ENCODE measurements at regions not wholly inside any gene's neighbourhood (a gene's known extent, or its start where the extent isn't known, plus 50 kb on each side); places are given as distances from the start of the nearest gene placed in this dataset.
"Not testable (repeated sequence)": the region's sequence is repeated elsewhere in the genome, so short reads cannot be mapped to it uniquely, and the experiment has no call there.

DNA sequence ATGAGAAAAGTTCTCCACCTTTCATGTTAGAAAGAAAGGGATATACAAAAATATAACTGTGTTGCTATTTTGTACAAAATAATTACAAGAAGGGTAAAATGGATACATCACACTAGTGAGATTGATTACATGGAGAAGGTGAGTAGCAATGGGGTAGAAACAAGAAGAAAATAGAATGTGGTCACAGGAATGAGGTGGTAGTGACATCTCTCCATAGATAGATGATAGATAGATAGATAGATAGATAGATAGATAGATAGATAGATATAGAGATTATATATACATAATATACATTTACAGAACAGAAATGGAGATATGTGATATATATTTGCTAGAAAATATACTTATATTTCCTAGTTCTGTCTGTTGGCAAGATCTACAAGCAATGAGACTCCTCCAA is 95.3 kb upstream of the RGPD4 start:
- Histone ChIP-seq H3K4me1 (ENCODE audit: control insufficient read depth in 2 of 2, insufficient read depth in 2 of 2, low read length in 2 of 2) (no peaks in the 10 kb centered on the region), H3K27me3 (ENCODE audit: control insufficient read depth in 2 of 2, insufficient read depth in 1 of 2, low read length in 1 of 2) (no peaks in the 10 kb centered on the region), H3K27ac (ENCODE audit: low read depth in 1 of 2, low read length in 1 of 2) (no peak overlapping the region), H3K36me3 (ENCODE audit: control insufficient read depth in 2 of 2, insufficient read depth in 2 of 2, low read length in 1 of 2) (no peaks in the 10 kb centered on the region), H3K4me3 (ENCODE audit: low read length in 2 of 2) (no peak overlapping the region), H3K9me3 (ENCODE audit: control insufficient read depth in 2 of 2, insufficient read depth in 1 of 2, low read length in 1 of 2) (peaks cover 0 to 1% of the 10 kb centered on the region in 2 donors)
- no peak for DNase-seq (ENCODE audit: low read depth in 6 of 9, low spot score in 9 of 9)

DNA sequence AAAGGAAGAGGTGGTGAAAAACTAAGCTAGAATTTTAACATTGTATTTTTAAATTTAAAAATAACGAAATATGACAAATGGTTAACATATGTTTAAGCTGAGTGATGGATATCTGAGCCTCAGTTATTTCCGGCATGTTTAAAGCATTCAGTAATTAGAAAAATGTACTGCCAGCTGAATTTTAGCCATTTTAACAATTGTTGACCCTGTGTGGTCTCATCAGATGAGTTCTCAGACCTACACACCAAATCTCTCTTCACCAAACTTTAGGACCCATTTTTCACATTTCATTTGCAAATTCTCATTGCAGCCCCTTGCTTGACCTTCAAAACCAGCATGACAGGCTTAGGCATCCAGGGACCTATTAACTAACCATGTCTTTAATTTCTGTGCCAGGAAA is 91.5 kb upstream of the RGPD4 start:
- 90% methylated on average over 2 of the region's 2 CpGs for WGBS
- H3K27ac ChIP-seq (ENCODE audit: low read depth in 1 of 2, low read length in 1 of 2): no peak overlapping the region
- no peak for DNase-seq (ENCODE audit: low read depth in 6 of 9, low spot score in 9 of 9)

DNA sequence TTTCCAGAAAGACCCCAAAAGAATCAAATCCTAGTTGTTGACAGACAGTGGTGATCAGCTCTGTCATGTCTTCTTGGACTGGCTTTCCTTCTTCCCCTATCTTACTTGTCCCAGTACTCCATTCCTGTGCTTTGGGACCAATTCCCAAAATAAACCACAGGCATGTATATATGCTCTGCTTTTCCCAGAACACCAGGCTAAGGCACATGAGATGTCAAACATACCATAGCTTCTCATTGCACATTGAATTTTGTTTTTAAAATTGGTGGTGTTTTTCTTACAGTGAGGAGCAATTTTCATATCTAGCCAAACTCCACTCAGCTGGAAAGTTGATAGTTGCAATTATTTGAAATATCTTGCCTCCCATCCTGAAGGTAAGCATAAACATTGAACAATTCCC is 88.9 kb upstream of the RGPD4 start:
- Histone ChIP-seq H3K36me3 (ENCODE audit: control insufficient read depth in 2 of 2, insufficient read depth in 2 of 2, low read length in 1 of 2) (no peaks in the 10 kb centered on the region), H3K27ac (ENCODE audit: low read depth in 1 of 2, low read length in 1 of 2) (no peak overlapping the region), H3K9me3 (ENCODE audit: control insufficient read depth in 2 of 2, insufficient read depth in 1 of 2, low read length in 1 of 2) (peaks cover 0 to 1% of the 10 kb centered on the region in 2 donors), H3K27me3 (ENCODE audit: control insufficient read depth in 2 of 2, insufficient read depth in 1 of 2, low read length in 1 of 2) (no peaks in the 10 kb centered on the region), H3K4me3 (ENCODE audit: low read length in 2 of 2) (no peak overlapping the region), H3K4me1 (ENCODE audit: control insufficient read depth in 2 of 2, insufficient read depth in 2 of 2, low read length in 2 of 2) (no peaks in the 10 kb centered on the region)
- no peak for DNase-seq (ENCODE audit: low read depth in 6 of 9, low spot score in 9 of 9)

More for the DNA sequence above, 91.5 kb upstream of the RGPD4 start:
- Histone ChIP-seq H3K36me3 (ENCODE audit: control insufficient read depth in 2 of 2, insufficient read depth in 2 of 2, low read length in 1 of 2) (no peaks in the 10 kb centered on the region), H3K27me3 (ENCODE audit: control insufficient read depth in 2 of 2, insufficient read depth in 1 of 2, low read length in 1 of 2) (no peaks in the 10 kb centered on the region), H3K4me3 (ENCODE audit: low read length in 2 of 2) (no peak overlapping the region), H3K4me1 (ENCODE audit: control insufficient read depth in 2 of 2, insufficient read depth in 2 of 2, low read length in 2 of 2) (no peaks in the 10 kb centered on the region), H3K9me3 (ENCODE audit: control insufficient read depth in 2 of 2, insufficient read depth in 1 of 2, low read length in 1 of 2) (peaks cover 0 to 1% of the 10 kb centered on the region in 2 donors)

DNA sequence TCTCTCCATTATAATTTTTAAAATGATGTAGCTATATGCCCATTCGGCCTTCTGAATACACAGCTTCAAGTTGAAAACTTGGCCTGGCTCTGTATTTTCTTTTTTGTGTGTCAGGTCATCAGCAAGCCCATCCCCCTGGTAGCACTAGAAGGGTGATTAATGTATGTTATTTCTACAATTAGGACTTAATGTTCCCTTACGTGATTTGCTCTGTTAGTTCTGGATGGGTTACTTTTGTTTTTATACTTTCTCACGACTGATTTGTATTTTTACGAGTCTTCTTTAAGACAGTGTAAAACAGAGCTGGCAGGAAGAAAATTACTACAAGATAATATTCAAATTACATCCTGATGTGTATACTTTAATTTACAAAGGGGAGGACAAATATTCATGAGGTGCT is 88.4 kb upstream of the RGPD4 start:
- H3K4me1 ChIP-seq (ENCODE audit: control insufficient read depth in 2 of 2, insufficient read depth in 2 of 2, low read length in 2 of 2): no peaks in the 10 kb centered on the region
- 86% methylated on average over 4 of the region's 4 CpGs for WGBS
- H3K27me3 ChIP-seq (ENCODE audit: control insufficient read depth in 2 of 2, insufficient read depth in 1 of 2, low read length in 1 of 2): no peaks in the 10 kb centered on the region
- H3K36me3 ChIP-seq (ENCODE audit: control insufficient read depth in 2 of 2, insufficient read depth in 2 of 2, low read length in 1 of 2): no peaks in the 10 kb centered on the region
- H3K27ac ChIP-seq (ENCODE audit: low read depth in 1 of 2, low read length in 1 of 2): no peak overlapping the region
- no peak for DNase-seq (ENCODE audit: low read depth in 6 of 9, low spot score in 9 of 9)
- H3K9me3 ChIP-seq (ENCODE audit: control insufficient read depth in 2 of 2, insufficient read depth in 1 of 2, low read length in 1 of 2): peaks cover 0 to 1% of the 10 kb centered on the region in 2 donors
- no peak overlapping the region for H3K4me3 ChIP-seq (ENCODE audit: low read length in 2 of 2)

DNA sequence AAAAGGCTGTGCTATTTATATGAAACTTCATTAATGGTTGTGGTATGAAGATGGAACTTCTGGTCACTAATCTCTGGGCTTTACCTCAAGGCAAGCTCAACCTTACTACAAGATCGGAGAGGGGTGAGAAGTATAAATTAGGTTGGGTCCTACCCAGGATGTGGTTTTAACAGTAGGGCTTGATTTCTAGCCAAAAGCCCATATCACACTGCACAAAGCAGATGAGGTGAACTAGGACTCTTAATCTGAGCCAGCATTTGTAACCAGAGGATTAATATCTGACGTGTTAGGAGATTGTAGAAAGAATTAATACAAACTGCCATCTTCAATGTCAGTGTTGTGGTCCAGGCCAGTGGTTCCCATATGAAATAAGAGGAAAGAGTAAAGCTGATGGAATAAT is 86.4 kb upstream of the RGPD4 start:
- Histone ChIP-seq H3K4me1 (ENCODE audit: control insufficient read depth in 2 of 2, insufficient read depth in 2 of 2, low read length in 2 of 2) (no peaks in the 10 kb centered on the region), H3K27ac (ENCODE audit: low read depth in 1 of 2, low read length in 1 of 2) (no peak overlapping the region), H3K36me3 (ENCODE audit: control insufficient read depth in 2 of 2, insufficient read depth in 2 of 2, low read length in 1 of 2) (no peaks in the 10 kb centered on the region), H3K4me3 (ENCODE audit: low read length in 2 of 2) (no peak overlapping the region), H3K27me3 (ENCODE audit: control insufficient read depth in 2 of 2, insufficient read depth in 1 of 2, low read length in 1 of 2) (no peaks in the 10 kb centered on the region), H3K9me3 (ENCODE audit: control insufficient read depth in 2 of 2, insufficient read depth in 1 of 2, low read length in 1 of 2) (no peaks in the 10 kb centered on the region)
- DNase-seq (ENCODE audit: low read depth in 6 of 9, low spot score in 9 of 9): no peak
- WGBS: 18% methylated on average over 2 of the region's 2 CpGs

DNA sequence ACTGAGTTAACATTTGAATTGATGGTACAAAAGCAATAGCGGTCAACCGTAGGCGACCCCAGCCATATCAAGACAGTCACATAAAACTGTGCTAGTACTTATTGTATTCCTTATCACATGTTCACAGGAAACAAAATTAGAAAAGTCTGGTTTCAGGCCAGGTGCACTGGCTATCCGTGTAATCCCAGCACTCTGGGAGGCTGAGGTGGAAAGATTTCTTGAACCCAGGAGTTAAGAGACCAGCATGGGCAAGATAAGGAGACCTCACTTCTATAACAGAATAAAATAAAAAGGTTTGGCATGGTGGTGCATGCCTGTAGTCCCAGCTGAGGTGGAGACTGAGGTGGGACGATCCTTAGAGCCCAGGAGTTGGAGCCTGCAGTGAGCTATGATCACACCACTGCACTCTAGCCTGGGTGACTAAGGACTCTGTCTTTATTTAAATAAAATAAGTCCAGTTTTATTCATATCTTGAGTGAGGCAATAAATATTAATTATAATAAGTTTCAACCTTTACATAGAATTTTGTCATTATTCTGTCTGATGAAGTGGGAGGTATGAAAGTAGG is 84.1 kb upstream of the RGPD4 start:
- no peak overlapping the region for H3K4me3 ChIP-seq (ENCODE audit: low read length in 2 of 2)
- H3K27me3 ChIP-seq (ENCODE audit: control insufficient read depth in 2 of 2, insufficient read depth in 1 of 2, low read length in 1 of 2): no peaks in the 10 kb centered on the region
- DNase-seq (ENCODE audit: low read depth in 6 of 9, low spot score in 9 of 9): no peak
- 95% methylated on average over 5 of the region's 5 CpGs for WGBS
- H3K27ac ChIP-seq (ENCODE audit: low read depth in 1 of 2, low read length in 1 of 2): no peak overlapping the region
- no peaks in the 10 kb centered on the region for H3K36me3 ChIP-seq (ENCODE audit: control insufficient read depth in 2 of 2, insufficient read depth in 2 of 2, low read length in 1 of 2)
- H3K4me1 ChIP-seq (ENCODE audit: control insufficient read depth in 2 of 2, insufficient read depth in 2 of 2, low read length in 2 of 2): no peaks in the 10 kb centered on the region
- no peaks in the 10 kb centered on the region for H3K9me3 ChIP-seq (ENCODE audit: control insufficient read depth in 2 of 2, insufficient read depth in 1 of 2, low read length in 1 of 2)

DNA sequence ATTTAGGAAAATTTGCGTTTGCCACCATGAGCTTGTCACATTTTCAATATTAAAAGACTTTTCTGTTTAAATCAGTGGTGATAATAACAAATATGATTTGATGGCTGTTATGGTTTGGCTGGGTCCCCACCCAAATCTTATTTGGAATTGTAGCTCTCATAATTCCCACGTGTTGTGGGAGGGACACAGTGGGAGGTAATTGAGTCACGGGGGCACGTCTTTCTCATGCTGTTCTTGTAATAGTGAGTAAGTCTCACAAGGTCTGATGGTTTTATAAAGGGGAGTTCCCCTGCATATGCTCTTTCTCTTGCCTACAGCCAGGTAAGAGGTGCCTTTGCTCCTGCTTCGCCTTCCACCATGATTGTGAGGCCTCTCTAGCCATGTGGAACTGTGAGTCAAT is 83.4 kb upstream of the RGPD4 start:
- H3K9me3 ChIP-seq (ENCODE audit: control insufficient read depth in 2 of 2, insufficient read depth in 1 of 2, low read length in 1 of 2): no peaks in the 10 kb centered on the region
- H3K27me3 ChIP-seq (ENCODE audit: control insufficient read depth in 2 of 2, insufficient read depth in 1 of 2, low read length in 1 of 2): no peaks in the 10 kb centered on the region
- no peak for DNase-seq (ENCODE audit: low read depth in 6 of 9, low spot score in 9 of 9)
- H3K4me3 ChIP-seq (ENCODE audit: low read length in 2 of 2): no peak overlapping the region
- WGBS: 93% methylated on average over 5 of the region's 5 CpGs
- H3K36me3 ChIP-seq (ENCODE audit: control insufficient read depth in 2 of 2, insufficient read depth in 2 of 2, low read length in 1 of 2): no peaks in the 10 kb centered on the region
- H3K27ac ChIP-seq (ENCODE audit: low read depth in 1 of 2, low read length in 1 of 2): no peak overlapping the region
- no peaks in the 10 kb centered on the region for H3K4me1 ChIP-seq (ENCODE audit: control insufficient read depth in 2 of 2, insufficient read depth in 2 of 2, low read length in 2 of 2)

DNA sequence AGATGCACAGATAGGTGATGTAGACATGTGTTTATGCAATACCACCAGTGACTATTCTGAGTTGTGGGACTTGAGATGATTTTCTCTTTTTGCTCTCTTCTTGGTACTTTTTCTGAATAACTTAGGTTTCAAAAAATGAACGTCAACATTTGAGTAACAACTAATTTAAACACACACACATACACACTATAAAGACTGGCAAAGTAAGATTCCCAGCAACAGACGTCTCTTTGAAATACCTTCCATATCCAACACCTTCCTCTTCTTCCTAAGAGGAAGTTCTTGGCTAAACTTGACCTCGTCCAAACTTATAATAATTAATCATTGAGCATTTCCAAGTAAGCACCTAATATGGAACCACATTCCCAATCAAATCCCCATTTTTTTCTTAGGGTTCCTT is 81.6 kb upstream of the RGPD4 start:
- no peak overlapping the region for H3K4me3 ChIP-seq (ENCODE audit: low read length in 2 of 2)
- no peaks in the 10 kb centered on the region for H3K4me1 ChIP-seq (ENCODE audit: control insufficient read depth in 2 of 2, insufficient read depth in 2 of 2, low read length in 2 of 2)
- no peaks in the 10 kb centered on the region for H3K27me3 ChIP-seq (ENCODE audit: control insufficient read depth in 2 of 2, insufficient read depth in 1 of 2, low read length in 1 of 2)
- no peak for DNase-seq (ENCODE audit: low read depth in 6 of 9, low spot score in 9 of 9)
- WGBS: 90% methylated on average over 3 of the region's 3 CpGs
- no peaks in the 10 kb centered on the region for H3K9me3 ChIP-seq (ENCODE audit: control insufficient read depth in 2 of 2, insufficient read depth in 1 of 2, low read length in 1 of 2)
- no peak overlapping the region for H3K27ac ChIP-seq (ENCODE audit: low read depth in 1 of 2, low read length in 1 of 2)
- H3K36me3 ChIP-seq (ENCODE audit: control insufficient read depth in 2 of 2, insufficient read depth in 2 of 2, low read length in 1 of 2): no peaks in the 10 kb centered on the region

DNA sequence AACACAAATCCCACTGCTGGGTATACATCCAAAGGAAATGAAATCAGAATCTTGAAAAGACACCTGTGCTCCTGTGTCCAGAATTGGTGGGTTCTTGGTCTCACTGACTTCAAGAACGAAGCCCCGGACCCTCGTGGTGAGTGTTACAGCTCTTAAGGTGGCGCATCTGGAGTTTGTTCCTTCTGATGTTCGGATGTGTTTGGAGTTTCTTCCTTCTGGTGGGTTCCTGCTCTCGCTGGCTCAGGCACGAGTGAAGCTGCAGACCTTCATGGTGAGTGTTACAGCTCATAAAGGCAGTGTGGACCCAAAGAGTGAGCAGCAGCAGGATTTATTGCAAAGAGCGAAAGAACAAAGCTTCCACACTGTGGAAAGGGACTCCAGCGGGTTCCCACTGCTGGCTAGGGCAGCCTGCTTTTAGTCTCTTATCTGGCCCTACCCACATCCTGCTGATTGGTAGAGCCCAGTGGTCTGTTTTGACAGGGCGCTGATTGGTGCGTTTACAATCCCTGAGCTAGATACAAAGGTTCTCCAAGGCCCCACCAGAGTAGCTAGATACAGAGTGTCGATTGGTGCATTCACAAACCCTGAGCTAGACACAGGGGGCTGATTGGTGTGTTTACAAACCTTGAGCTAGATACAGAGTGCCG is 80.0 kb upstream of the RGPD4 start:
- H3K4me3 ChIP-seq (ENCODE audit: low read length in 2 of 2); H3K9me3 ChIP-seq (ENCODE audit: control insufficient read depth in 2 of 2, insufficient read depth in 1 of 2, low read length in 1 of 2); H3K27ac ChIP-seq (ENCODE audit: low read depth in 1 of 2, low read length in 1 of 2); H3K4me1 ChIP-seq (ENCODE audit: control insufficient read depth in 2 of 2, insufficient read depth in 2 of 2, low read length in 2 of 2); DNase-seq (ENCODE audit: low read depth in 6 of 9, low spot score in 9 of 9); H3K27me3 ChIP-seq (ENCODE audit: control insufficient read depth in 2 of 2, insufficient read depth in 1 of 2, low read length in 1 of 2); H3K36me3 ChIP-seq (ENCODE audit: control insufficient read depth in 2 of 2, insufficient read depth in 2 of 2, low read length in 1 of 2): not testable (repeated sequence)
- 91% methylated on average over 13 of the region's 13 CpGs for WGBS

Measured in thymus (tissue), 11 donors.